ENCODE measurements at regions not wholly inside any gene's neighbourhood (a gene's known extent, or its start where the extent isn't known, plus 50 kb on each side); places are given as distances from the start of the nearest gene placed in this dataset.

DNA sequence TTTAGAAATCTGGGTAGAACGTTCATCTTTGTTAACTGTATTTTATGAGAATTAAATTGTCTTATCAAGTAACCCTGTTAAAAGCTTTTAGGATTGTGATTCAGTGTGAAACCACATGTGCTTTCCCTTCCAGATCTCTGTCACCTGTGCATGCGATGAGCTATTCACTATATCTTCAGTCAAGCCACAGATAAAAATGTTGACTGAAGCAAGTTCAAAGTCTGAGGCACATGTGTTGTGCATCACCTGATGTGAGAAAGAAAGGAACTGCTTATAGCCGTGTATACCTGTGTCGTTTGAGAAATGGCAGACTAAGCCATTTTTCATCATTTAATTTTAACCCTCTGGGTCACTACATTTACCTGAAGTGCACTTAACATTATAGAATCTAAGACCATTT, 1088.9 kb upstream of the TENM4 start:
- TF ChIP-seq, protein P1, sequence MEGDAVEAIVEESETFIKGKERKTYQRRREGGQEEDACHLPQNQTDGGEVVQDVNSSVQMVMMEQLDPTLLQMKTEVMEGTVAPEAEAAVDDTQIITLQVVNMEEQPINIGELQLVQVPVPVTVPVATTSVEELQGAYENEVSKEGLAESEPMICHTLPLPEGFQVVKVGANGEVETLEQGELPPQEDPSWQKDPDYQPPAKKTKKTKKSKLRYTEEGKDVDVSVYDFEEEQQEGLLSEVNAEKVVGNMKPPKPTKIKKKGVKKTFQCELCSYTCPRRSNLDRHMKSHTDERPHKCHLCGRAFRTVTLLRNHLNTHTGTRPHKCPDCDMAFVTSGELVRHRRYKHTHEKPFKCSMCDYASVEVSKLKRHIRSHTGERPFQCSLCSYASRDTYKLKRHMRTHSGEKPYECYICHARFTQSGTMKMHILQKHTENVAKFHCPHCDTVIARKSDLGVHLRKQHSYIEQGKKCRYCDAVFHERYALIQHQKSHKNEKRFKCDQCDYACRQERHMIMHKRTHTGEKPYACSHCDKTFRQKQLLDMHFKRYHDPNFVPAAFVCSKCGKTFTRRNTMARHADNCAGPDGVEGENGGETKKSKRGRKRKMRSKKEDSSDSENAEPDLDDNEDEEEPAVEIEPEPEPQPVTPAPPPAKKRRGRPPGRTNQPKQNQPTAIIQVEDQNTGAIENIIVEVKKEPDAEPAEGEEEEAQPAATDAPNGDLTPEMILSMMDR (IDR thresholded peaks at IDR 0.05), result no peak
- TF ChIP-seq POLR2AphosphoS5 (IDR thresholded peaks at IDR 0.05; ENCODE audit: low read depth, low read length) (no peak), SIN3A (IDR thresholded peaks at IDR 0.05; ENCODE audit: borderline replicate concordance, insufficient read depth, low read depth, low read length) (no peak), TCF7L2 (IDR thresholded peaks at IDR 0.05; ENCODE audit: low read depth, low read length) (no peak)
- TF ChIP-seq, protein P2, sequence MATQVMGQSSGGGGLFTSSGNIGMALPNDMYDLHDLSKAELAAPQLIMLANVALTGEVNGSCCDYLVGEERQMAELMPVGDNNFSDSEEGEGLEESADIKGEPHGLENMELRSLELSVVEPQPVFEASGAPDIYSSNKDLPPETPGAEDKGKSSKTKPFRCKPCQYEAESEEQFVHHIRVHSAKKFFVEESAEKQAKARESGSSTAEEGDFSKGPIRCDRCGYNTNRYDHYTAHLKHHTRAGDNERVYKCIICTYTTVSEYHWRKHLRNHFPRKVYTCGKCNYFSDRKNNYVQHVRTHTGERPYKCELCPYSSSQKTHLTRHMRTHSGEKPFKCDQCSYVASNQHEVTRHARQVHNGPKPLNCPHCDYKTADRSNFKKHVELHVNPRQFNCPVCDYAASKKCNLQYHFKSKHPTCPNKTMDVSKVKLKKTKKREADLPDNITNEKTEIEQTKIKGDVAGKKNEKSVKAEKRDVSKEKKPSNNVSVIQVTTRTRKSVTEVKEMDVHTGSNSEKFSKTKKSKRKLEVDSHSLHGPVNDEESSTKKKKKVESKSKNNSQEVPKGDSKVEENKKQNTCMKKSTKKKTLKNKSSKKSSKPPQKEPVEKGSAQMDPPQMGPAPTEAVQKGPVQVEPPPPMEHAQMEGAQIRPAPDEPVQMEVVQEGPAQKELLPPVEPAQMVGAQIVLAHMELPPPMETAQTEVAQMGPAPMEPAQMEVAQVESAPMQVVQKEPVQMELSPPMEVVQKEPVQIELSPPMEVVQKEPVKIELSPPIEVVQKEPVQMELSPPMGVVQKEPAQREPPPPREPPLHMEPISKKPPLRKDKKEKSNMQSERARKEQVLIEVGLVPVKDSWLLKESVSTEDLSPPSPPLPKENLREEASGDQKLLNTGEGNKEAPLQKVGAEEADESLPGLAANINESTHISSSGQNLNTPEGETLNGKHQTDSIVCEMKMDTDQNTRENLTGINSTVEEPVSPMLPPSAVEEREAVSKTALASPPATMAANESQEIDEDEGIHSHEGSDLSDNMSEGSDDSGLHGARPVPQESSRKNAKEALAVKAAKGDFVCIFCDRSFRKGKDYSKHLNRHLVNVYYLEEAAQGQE (IDR thresholded peaks at IDR 0.05; ENCODE audit: insufficient read depth in 1 of 2, low read depth in 2 of 2, low read length in 1 of 2), result no peak

Data from Panc1 (cell line).